IPS DF 6.9 (cell line): ENCODE measurements at regions not wholly inside any gene's neighbourhood (a gene's known extent, or its start where the extent isn't known, plus 50 kb on each side); places are given as distances from the start of the nearest gene placed in this dataset.

Source experiments
- DNase-seq: peaks from one replicate; pipeline ENCODE4 v3.0.0-alpha.2; 2013; ENCODE audit warnings: low read depth, low spot score
- H3K27ac ChIP-seq: one replicate; pipeline ENCODE4 v1.5.1; 2013; ENCODE audit warnings: low read length, control low read depth
- H3K27me3 ChIP-seq: 2 replicates; pipeline ENCODE4 v1.6.1; 2013; ENCODE audit warnings: mild to moderate bottlenecking, low read length; ENCODE audit not compliant: control insufficient read depth, insufficient read depth
- H3K36me3 ChIP-seq: 2 replicates; pipeline ENCODE4 v1.6.1; 2013; ENCODE audit warnings: low read length; ENCODE audit not compliant: control insufficient read depth, insufficient read depth
- H3K4me1 ChIP-seq: 2 replicates; pipeline ENCODE4 v1.6.1; 2013; ENCODE audit warnings: low read length; ENCODE audit not compliant: control insufficient read depth, insufficient read depth
- H3K4me3 ChIP-seq: 2 replicates; pipeline ENCODE4 v1.5.1; 2013; ENCODE audit warnings: mild to moderate bottlenecking, low read length
- H3K9me3 ChIP-seq: 2 replicates; pipeline ENCODE4 v1.6.1; 2013; ENCODE audit warnings: low read length, inconsistent platforms; ENCODE audit not compliant: control insufficient read depth, insufficient read depth
- WGBS: extraction: QIAGEN DNeasy Blood & Tissue Kit; methylation state at CpG from one replicate; pipeline ENCODE4 v1.1.7; 2013; ENCODE audit warnings: mixed read lengths, missing lambda C conversion rate; ENCODE audit not compliant: insufficient read length, insufficient coverage; 5-methylcytosine and 5-hydroxymethylcytosine counted together

GRCh38 chr7:13139436-13139835, 452.0 kb downstream of the ARL4A start:
- Histone ChIP-seq H3K9me3 (no peaks in the 10 kb centered on the region), H3K27ac (no peak overlapping the region), H3K4me3 (no peak overlapping the region), H3K4me1 (no peaks in the 10 kb centered on the region), H3K27me3 (no peaks in the 10 kb centered on the region), H3K36me3 (no peaks in the 10 kb centered on the region)
- WGBS, result no CpG with 5 or more reads among the region's 2 CpGs
- DNase-seq, result no peak

DNA sequence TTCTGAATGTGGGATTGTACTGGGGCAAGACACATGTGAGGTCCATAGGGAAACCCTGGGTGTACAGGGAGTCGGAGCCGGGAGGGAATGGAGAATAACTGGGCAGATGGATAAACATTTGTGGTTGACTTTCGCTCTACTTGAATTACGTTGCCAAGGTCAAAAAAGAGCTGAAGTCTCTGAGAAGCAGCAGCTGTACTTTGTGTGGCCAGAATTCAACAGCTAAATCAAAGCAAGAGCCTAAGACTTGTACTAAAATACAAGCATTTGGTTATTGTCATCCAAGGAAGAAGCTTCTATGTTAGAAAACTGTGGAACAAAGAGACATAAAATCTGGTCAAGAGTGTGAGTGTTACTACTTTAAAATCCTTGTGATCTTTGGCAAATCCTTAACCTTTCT, 457.2 kb downstream of the ARL4A start:
- Histone ChIP-seq H3K36me3 (no peaks in the 10 kb centered on the region), H3K27me3 (no peaks in the 10 kb centered on the region), H3K9me3 (no peaks in the 10 kb centered on the region), H3K27ac (no peak overlapping the region), H3K4me3 (no peak overlapping the region), H3K4me1 (no peaks in the 10 kb centered on the region)
- DNase-seq, result no peak
- WGBS, result no CpG with 5 or more reads among the region's 4 CpGs

DNA sequence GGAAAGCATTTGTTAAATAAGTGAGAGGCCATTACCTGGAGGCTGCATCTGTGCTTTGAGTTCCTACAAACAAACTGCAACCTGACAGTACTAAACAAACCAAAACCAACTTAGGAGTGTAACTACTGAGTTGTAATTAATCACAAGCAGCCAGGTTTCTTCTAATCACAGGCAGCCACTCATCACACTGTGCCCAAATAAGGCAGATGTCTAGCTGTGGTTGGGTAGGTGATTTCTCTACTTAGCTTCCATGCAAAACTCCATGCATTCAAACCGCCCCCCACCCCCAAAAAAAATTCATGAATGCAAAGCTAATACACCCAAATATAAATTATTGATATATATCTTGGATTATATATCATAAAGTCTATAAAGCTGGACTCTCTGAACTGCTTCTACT, 461.1 kb downstream of the ARL4A start:
- WGBS, result no CpG with 5 or more reads among the region's 1 CpG
- no peak overlapping the region for H3K4me3 ChIP-seq
- DNase-seq, result no peak
- H3K27me3 ChIP-seq, result no peaks in the 10 kb centered on the region
- H3K36me3 ChIP-seq, result no peaks in the 10 kb centered on the region
- H3K27ac ChIP-seq, result no peak overlapping the region
- no peaks in the 10 kb centered on the region for H3K4me1 ChIP-seq
- no peaks in the 10 kb centered on the region for H3K9me3 ChIP-seq

DNA sequence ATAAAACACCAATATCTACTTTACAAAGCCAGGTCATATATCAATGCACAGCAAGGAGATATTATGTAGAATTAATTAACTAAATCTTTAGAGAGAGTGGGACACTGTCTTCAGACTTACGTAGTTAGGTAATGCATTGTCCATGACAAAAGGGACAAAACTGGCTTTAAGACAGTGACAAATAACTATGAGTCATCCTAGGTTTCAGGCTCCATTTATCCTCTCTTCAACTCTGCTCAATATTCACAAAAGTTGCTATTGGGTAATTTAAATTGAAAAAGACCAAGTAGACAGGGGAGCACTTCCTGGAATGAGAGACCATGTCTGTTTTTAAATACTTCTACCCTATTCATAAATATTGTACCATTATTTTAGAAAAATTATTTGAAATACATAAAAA, 464.5 kb downstream of the ARL4A start:
- Histone ChIP-seq H3K9me3 (no peaks in the 10 kb centered on the region), H3K4me1 (no peaks in the 10 kb centered on the region), H3K27ac (no peak overlapping the region), H3K27me3 (no peaks in the 10 kb centered on the region), H3K36me3 (no peaks in the 10 kb centered on the region), H3K4me3 (no peak overlapping the region)
- no peak for DNase-seq
- no CpG with 5 or more reads among the region's 1 CpG for WGBS

DNA sequence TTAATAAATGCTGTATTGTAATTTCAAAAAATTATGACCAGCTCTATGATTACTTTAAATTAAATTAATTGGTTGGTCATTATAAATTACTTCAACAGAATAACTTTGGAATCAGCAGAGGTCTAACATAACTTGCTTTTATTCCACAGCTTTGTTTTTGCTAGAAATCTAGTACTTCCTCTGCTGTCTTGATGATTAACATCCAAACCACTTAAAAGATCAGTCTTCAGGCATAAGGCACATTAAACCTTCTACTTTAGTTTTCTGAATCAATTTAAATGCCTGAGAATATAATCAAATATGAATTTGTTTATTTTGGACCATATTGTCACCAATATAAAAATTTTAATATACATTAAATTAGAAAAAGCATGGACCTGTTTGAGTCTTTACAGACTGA, 465.3 kb downstream of the ARL4A start:
- Histone ChIP-seq H3K9me3 (no peaks in the 10 kb centered on the region), H3K4me3 (no peak overlapping the region), H3K36me3 (no peaks in the 10 kb centered on the region), H3K4me1 (no peaks in the 10 kb centered on the region), H3K27ac (no peak overlapping the region), H3K27me3 (no peaks in the 10 kb centered on the region)
- no peak for DNase-seq

- Histone ChIP-seq H3K27ac (no peak overlapping the region), H3K4me1 (no peaks in the 10 kb centered on the region), H3K27me3 (no peaks in the 10 kb centered on the region), H3K36me3 (no peaks in the 10 kb centered on the region), H3K4me3 (no peak overlapping the region), H3K9me3 (no peaks in the 10 kb centered on the region)
- DNase-seq, result no peak
- WGBS, result no CpG with 5 or more reads among the region's 2 CpGs
These were observed 465.8 kb downstream of the ARL4A start for GRCh38 chr7:13153266-13153665.

DNA sequence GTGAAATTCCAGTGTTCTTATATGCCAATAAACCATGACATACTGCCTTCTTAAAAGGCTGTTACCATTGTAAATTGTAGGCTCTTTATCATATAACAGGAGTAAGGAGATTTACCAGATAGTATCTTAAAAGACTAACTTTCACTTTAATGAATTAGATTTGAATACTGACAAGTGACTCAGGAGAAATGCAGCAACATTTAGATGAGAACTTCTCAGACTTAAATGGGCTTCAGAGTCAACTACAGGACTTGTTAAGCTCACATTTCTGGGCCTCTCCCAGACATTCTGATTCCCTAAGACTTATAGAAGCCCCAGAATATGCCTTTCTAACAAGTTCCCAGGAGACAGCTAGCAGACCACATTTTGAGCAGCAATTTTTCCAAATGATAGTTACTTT, 466.3 kb downstream of the ARL4A start:
- Histone ChIP-seq H3K9me3 (no peaks in the 10 kb centered on the region), H3K27me3 (no peaks in the 10 kb centered on the region)
- DNase-seq, result no peak

GRCh38 chr7:13155188-13155587, 467.8 kb downstream of the ARL4A start:
- Histone ChIP-seq H3K27me3 (no peaks in the 10 kb centered on the region), H3K36me3 (no peaks in the 10 kb centered on the region), H3K27ac (no peak overlapping the region), H3K4me1 (no peaks in the 10 kb centered on the region), H3K9me3 (no peaks in the 10 kb centered on the region), H3K4me3 (no peak overlapping the region)
- DNase-seq, result no peak
- WGBS, result no CpG with 5 or more reads among the region's 1 CpG

More for the DNA sequence above, 466.3 kb downstream of the ARL4A start:
- no peak overlapping the region for H3K27ac ChIP-seq
- H3K4me1 ChIP-seq, result no peaks in the 10 kb centered on the region
- no peak overlapping the region for H3K4me3 ChIP-seq
- no peaks in the 10 kb centered on the region for H3K36me3 ChIP-seq

GRCh38 chr7:13159003-13159402, 471.6 kb downstream of the ARL4A start:
- no CpG with 5 or more reads among the region's 1 CpG for WGBS
- H3K4me1 ChIP-seq, result no peaks in the 10 kb centered on the region
- no peak overlapping the region for H3K4me3 ChIP-seq
- H3K27me3 ChIP-seq, result no peaks in the 10 kb centered on the region
- H3K9me3 ChIP-seq, result no peaks in the 10 kb centered on the region
- H3K36me3 ChIP-seq, result no peaks in the 10 kb centered on the region
- DNase-seq, result no peak
- H3K27ac ChIP-seq, result no peak overlapping the region

DNA sequence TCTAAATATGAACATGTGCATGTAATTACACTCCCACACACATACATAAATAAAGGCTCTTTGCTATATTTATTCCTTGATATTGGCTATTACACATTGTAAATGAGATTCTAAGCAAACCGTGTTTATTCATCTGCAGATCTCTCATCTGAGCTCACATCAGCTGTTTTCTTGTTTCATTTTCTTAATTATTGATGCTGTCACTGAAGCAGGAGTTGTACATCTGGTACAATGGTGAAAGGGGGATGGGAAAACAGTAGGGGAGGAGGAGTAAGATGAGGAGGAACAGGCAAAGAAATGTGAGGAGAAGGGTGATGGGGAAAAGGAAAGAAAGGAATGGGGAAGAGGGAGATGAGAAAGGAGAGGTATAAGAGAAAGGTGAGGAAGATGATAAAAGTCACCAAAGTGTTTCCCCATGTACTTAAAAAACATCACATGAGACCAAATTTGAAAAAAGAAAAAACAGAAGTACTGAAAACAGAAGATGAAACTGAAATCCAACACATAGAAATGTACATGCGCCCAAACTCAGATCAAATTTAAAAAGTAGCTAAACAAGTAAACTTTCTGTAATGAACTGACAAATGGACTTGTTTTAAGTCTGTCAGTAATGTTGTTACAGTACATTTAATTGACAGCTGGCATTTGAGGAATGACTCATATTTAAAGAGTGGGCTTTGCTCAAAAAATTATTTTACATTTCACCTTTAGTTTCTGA, 472.2 kb downstream of the ARL4A start:
- no peak for DNase-seq
- no peaks in the 10 kb centered on the region for H3K9me3 ChIP-seq
- no peaks in the 10 kb centered on the region for H3K4me1 ChIP-seq
- no peaks in the 10 kb centered on the region for H3K27me3 ChIP-seq
- H3K36me3 ChIP-seq, result no peaks in the 10 kb centered on the region
- H3K4me3 ChIP-seq, result no peak overlapping the region
- H3K27ac ChIP-seq, result no peak overlapping the region
- no CpG with 5 or more reads among the region's 2 CpGs for WGBS

GRCh38 chr7:13161125-13161524, 473.7 kb downstream of the ARL4A start:
- DNase-seq, result no peak
- H3K27ac ChIP-seq, result no peak overlapping the region
- no peaks in the 10 kb centered on the region for H3K36me3 ChIP-seq
- no peaks in the 10 kb centered on the region for H3K27me3 ChIP-seq
- no peak overlapping the region for H3K4me3 ChIP-seq
- no peaks in the 10 kb centered on the region for H3K9me3 ChIP-seq
- no peaks in the 10 kb centered on the region for H3K4me1 ChIP-seq
